Activated naive CD4-positive, alpha-beta T cell treated with Interleukin-2 at 50 U/mL for 16 hours (primary cell): ENCODE measurements at regions not wholly inside any gene's neighbourhood (a gene's known extent, or its start where the extent isn't known, plus 50 kb on each side); places are given as distances from the start of the nearest gene placed in this dataset.

Source experiments
- DNase-seq: peaks from one replicate; pipeline ENCODE4 v3.0.0-alpha.2; 2020

DNA sequence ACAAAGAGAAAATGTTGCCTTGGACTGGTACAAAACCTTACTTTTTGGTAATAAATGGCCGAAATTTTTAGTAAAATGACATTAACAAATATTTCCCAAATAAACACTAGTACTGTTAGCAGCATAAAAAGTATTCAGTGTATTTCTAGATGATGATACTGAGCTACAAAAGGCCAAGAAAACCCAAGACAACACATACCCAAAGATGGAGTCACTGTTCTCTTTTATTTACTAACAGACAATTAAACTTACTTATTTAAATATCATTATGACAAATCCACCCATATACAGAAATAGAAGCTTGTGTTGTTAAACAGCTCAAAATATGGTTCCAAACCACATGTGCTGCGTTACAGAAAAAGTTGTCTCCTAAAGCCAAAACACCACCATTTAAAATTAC, 239.9 kb downstream of the ZEB2 start:
- DNase-seq: no peak

DNA sequence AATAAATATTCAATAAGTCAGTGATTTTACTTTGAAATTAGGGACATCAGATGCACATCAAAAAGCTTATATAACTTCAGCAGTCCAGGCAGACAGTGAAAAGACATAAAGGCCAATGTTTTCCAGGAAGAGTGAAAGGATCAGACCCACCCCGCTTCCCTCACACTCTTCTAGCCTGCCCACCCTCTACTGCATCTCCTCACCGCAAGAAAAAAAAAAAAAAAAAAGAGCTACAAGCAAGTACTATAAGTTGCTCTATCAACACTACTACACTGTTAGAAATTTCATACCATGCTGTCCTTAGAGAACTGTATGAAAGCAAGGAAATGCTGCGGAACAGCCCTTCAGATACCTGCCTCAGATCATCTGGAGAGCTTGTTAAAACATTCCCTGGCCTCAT, 240.8 kb downstream of the ZEB2 start:
- DNase-seq: no peak

DNA sequence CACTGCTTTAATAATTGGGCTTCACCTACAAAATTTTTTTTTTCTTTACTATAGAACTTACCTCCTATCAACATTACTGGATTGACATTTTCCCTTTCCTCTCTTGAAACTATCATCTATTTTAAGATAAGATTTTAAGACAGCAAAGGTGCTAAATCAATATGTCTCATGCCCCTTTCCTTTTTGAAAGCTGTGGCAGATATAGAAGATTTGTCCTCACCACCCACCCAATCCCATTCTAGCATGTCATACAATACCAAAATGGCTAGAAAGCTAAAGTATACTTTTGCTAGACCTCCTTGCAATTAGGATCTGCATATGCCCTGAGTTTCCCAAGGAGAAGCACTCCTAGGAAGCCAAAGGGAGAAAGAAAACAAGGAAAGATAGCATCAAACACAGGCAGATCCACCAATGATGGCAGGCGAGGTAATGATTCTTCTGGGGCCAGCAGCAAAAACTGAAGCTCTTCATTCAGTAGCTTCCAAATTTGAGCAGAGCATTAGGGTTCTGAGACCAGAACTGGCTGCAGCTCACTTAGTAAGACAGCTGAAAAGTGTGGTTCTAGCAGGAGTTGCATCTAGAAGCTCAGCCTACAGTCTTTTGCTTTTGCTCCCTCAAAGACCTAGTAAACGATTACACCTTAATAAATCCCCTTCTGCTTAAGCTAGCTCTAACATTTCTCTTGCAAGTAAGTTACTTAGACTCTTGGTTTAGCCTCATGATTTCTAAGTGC, 242.1 kb downstream of the ZEB2 start:
- DNase-seq: no peak

DNA sequence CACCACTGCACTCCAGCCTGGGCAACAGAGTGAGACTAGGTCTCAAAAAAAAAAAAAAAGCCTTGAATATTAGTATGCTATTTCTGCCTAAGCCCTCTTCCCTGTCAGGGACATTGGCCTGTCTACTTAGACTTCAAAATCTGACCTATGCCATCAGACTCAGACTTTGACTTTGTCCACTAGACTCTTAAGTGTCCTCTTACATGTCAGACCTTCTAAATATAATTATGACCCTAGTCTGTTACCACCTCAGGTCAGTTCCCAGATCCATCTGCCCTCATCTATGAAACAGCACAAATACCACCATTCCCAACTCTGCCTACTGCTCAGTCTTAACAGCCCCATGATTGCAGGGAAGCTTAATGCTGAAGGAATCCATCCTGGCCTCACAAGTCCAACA, 244.6 kb downstream of the ZEB2 start:
- no peak for DNase-seq

DNA sequence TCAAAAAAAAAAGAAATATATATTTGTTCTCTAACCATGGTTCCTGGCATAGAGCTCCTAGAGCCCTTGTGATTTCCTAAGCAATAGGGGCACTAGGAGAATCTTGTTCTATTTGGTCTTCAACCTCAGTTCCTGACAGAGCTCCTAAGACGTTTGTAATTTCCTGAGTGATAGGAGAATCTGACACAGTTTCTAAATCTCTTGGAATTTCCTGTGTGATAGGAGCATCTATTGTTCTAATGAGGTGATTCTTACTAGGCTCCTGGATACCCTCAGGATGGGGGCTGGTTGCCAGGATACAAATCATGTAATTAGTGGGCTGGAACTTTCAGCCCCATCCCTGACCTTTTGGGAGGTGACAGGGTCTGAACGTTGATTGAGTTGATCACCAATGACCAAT, 245.8 kb downstream of the ZEB2 start:
- no peak for DNase-seq

GRCh38 chr2:144270951-144271350, 249.0 kb downstream of the ZEB2 start:
- no peak for DNase-seq

- no peak for DNase-seq
These were observed 251.8 kb downstream of the ZEB2 start for GRCh38 chr2:144268036-144268678.

DNA sequence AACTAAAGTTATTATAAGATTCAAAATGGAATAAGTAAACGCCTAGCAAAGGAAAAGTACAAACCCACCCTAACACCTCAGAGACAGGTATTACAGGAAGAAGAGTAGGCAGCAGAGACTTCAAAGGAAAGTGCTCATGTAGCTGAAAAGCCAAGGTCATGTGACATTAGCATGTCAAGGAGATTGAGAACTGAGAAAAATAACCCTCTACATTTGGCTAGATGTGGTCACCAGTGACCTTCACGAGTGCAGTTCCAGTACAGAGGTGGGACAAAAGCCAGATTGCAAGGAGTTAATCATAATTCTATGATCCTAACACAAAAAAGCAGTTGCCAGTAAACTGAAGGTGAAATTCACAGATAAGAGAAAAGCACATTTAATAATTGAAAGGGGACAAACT, 252.7 kb downstream of the ZEB2 start:
- no peak for DNase-seq

DNA sequence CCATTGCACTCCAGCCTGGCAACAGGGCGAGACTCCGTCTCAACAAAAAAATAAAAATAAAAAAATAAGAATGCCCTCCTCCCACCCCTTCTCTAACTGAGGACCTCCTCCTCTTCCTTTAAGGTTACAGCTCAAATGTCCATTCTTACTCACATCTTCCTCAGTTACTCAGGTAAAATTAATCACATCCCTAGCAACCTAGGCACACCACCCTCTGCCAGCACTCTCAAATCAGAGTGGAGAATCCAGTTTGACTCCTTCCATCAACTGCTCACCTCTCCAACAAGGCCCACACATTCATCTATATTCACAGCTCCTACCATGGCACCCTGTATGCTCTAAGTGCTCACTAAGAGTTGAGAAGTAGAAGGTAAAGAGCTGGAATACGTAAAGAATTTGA, 254.3 kb downstream of the ZEB2 start:
- DNase-seq: no peak

GRCh38 chr2:144261966-144262365, 258.0 kb downstream of the ZEB2 start:
- no peak for DNase-seq

DNA sequence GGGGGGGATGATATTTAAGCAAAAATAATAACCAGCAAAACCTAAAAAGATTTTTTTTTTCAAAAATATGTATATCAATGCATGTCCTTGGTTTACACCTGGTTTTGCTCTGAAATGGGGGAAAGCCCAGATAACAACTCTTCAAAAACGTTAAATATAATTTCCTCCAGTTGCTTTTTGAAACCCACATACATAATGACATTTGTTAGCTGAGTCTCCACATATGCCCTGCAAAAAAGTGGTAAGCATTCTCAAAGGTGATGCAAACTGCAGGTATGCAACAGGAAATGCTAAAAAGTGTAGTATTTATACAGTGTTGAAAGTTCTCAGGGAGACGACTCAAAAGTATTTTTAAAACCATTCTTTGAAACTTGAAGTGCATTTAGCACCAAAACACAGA, 258.6 kb downstream of the ZEB2 start:
- DNase-seq: no peak

- no peak for DNase-seq
These were observed 260.6 kb downstream of the ZEB2 start for GRCh38 chr2:144259332-144259731.

DNA sequence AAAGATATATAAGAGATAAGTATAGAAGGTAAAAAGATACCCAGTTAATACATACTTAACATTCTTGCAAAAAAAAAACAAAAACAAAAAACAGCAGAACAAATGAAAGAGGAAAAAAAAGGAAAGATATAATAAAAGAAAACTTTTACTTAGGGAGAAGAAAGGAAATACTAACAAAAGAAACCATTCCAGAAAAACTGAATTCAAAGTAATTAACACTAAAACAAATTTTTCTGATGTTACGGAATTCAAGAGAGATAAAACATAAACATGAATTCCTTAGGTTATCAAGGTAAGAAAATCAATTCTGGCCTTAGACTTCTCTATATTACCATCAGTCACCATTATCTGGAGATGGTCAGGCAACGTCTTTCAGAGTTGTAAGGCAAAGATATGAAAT, 261.8 kb downstream of the ZEB2 start:
- no peak for DNase-seq

DNA sequence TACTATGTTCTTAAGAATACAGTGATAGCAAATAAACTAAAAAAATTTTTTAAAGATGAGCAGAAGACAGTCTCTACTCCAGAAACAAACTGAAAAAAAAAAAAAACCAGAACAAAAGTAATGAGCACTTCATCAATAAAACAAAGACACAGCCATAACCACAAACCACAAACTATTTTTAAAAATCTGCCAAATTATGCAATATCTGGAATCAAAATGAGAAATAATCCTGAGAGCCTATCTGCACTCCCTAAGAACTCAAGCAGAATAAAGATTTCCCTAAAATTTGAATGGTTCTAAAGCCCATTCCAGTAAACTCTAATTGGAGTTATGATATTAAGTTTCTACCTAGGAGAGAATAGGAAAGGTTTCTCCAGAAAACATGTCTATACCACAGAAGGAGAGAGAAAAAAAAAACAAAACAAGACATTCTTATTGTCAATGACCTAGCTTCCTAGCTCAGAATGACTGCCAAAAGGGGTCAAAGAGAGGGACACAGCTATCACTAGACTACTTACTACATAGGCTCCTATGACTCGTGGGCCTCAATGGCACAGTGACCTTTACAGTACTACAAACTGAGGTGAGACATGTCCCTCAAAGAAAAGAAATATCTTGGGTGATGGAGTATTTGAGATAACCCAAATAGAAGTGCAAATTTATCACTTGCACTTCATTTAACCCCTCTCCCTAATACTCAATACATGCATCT, 262.8 kb downstream of the ZEB2 start:
- no peak for DNase-seq

DNA sequence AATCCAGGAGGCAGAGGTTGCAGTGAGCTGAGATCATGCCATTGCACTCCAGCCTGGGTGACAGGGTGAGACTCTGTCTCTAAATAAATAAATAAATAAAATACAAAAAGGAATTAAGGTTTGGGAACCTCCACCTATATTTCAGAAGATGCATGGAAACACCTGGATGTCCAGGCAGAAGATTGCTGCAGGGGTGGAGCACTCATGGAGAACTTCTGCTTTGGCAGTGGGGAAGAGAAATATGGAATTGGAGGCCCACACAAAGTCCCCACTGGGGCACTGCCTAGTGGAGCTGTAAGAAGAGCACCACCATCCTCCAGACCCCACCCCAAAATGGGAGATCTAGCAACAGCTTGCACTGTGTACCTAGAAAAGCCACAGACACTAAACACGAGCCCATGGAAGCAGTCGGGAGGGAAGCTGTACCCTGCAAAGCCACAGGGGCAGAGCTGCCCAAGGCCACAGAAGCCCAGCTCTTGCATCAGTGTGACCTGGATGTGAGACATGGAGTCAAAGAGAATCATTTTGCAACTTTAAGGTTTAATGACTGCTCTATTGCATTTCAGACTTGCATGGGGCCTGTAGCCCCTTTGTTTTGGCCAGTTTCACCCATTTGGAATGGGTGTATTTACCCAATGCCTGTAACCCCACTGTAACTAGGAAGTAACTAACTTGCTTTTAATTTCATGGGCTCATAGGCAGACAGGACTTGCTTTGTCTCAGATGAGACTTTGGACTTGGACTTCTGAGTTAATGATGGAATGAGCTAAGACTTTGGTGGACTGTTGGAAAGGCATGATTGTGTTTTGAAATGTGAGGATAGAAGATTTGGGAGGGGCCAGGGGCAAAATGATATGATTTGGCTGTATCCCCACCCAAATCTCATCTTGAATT, 265.3 kb downstream of the ZEB2 start:
- no peak for DNase-seq

DNA sequence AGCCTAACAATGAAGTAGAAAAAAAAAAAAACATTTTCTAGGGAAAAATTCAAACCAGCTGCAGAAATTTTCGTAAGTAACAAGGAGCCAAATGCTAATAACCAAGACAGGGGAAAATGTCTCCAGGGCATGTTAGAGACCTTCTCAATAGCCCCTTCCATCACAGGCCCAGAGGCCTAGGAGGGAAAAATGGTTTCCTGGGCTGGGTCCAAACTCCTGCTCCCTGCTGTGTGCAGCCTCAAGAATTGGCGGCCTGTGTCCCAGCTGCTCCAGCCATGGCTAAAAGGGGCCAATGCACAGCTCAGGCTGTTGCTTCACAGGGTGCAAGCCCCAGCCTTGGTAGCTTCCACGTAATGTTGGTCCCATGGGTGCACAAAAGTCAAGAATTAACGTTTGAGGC, 266.2 kb downstream of the ZEB2 start:
- DNase-seq: no peak

DNA sequence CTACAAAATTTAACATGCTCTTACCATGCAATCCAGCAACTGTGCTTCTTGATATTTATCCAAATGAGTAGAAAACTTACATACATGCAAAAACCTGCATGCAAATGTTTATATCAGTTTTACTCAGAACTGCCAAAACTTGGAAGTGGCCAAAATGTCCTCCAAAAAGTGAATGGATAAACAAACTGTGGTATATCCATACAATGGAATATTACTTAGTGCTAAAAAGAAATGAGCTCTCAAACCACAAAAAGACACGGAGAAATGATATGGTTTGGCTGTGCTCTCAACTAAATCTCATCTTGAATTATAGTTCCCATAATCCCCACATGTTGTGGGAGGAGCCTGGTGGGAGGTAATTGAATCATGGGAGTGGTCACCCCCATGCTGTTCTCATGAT, 267.2 kb downstream of the ZEB2 start:
- no peak for DNase-seq

DNA sequence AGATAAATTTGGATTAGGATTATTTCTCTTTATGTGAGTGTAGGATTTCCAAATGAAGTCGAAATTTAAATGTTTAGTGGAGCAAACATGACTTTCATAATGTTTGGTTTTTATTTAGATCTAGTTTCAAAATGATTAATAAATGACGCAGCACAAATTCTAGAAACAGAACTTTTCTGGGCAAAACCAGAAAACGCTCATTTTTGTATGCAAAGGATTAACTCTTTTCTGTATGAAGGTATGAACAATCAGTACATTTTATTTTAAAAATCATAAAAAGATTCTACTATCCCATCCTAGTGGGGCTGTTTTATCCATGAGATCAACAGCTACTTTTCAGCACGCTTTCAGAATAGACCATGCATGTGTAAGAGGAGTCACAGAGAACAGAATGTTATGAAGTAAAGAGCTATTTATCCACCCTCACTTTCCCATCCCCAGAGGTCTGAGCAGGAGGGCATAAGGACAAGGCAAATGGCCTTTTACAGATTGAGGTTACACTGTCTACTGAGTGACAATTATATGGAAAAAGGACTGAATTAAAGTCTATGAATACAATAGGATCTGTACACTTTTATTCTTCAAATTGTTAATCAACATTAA, 270.8 kb downstream of the ZEB2 start:
- no peak for DNase-seq

GRCh38 chr2:144248350-144249034, 271.4 kb downstream of the ZEB2 start:
- no peak for DNase-seq

DNA sequence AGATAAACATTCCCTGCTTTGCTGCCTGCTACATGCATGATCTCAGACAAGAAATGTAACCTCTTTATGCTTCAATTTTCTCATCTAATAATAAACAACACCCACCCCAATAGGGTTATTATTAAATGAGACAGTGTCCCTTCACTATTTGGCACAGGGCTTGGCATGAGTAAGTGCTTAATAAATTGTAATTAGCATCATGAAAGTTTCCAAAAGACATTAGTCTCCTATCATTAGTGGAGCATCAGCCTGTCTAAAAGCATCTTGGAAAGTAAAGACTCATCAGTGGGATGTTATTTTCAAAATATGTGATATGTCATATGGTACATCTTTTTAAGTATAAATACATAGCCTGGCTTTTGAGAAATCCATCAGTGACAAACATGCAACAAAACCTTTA, 275.0 kb downstream of the ZEB2 start:
- no peak for DNase-seq

GRCh38 chr2:144242311-144242710, 277.6 kb downstream of the ZEB2 start:
- no peak for DNase-seq

DNA sequence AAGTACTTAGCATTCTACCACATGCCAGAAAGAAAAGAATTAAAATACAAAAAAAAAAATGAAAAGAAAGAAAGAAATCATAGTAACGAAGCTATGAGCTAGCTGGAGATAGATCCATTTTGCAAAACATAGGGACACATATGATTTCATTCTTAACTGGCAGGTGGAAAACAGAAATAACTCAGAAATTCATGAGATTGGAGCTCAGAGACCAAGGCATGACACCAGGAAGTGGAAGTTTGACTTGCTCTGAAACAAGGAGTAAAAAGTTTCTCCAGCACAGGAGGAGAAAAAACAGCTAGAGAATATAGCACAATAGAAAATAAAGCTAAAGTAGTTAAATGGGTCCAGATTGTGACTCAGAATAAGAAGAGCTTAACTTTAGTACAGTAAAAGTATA, 278.1 kb downstream of the ZEB2 start:
- DNase-seq: no peak
